ENCODE measurements at regions not wholly inside any gene's neighbourhood (a gene's known extent, or its start where the extent isn't known, plus 50 kb on each side); places are given as distances from the start of the nearest gene placed in this dataset.

GRCh38 chr5:152549709-152550108 lies 144.6 kb upstream of the NMUR2 start:
- TF ChIP-seq CTCF (tag by site-specific recombination; IDR thresholded peaks at IDR 0.05) (no peak), REST (tag by site-specific recombination; IDR thresholded peaks at IDR 0.05) (no peak), SP2 (tag by site-specific recombination; IDR thresholded peaks at IDR 0.05) (no peak), ELK4 (IDR thresholded peaks at IDR 0.05; ENCODE audit: borderline replicate concordance, low read depth, low read length) (no peak), ZNF362 (tag by site-specific recombination; IDR thresholded peaks at IDR 0.05) (no peak), KLF16 (tag by site-specific recombination; IDR thresholded peaks at IDR 0.05) (no peak)
